ENCODE measurements at regions not wholly inside any gene's neighbourhood (a gene's known extent, or its start where the extent isn't known, plus 50 kb on each side); places are given as distances from the start of the nearest gene placed in this dataset.

DNA sequence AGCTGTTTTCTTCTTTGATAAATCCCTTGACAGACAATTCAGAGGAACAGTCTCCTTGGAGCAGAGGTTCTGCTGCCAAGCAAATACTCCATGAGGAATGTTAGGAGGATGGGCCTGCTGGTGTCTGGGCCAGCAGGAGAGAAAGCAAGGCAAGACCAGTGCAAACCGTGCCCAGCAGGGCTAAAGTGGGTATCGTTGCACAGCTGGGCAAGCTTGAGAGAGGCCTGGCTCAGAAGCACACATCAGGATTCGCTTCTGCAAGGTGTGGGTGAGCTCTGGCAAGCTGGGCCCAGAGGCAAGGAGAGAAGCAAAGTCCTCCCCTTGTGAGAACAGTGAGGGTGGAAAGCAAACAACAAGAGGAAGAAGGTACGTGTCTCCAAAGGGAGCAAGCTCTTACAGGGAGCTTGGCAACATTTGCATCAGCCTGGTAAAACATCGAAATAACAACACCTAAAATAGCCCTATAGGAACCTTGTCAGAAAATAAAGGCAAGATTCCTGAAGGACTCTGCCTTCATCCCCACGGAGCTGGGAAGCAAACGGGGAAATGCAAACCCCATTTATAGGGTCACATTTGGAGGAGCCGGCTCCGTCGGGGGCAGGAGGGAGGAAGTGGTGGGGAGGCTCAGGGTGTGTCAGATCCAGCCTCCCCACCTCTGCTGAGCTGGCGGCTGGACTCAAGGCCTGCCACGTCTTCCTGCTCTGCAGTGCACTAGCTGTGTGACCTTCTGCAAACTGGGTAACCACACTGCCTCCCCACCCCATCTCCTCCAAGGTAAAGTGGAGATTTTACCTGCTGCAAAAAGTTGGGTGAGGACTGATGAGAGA lies 62.3 kb upstream of the HIVEP3 start:
- TF ChIP-seq, protein P1, sequence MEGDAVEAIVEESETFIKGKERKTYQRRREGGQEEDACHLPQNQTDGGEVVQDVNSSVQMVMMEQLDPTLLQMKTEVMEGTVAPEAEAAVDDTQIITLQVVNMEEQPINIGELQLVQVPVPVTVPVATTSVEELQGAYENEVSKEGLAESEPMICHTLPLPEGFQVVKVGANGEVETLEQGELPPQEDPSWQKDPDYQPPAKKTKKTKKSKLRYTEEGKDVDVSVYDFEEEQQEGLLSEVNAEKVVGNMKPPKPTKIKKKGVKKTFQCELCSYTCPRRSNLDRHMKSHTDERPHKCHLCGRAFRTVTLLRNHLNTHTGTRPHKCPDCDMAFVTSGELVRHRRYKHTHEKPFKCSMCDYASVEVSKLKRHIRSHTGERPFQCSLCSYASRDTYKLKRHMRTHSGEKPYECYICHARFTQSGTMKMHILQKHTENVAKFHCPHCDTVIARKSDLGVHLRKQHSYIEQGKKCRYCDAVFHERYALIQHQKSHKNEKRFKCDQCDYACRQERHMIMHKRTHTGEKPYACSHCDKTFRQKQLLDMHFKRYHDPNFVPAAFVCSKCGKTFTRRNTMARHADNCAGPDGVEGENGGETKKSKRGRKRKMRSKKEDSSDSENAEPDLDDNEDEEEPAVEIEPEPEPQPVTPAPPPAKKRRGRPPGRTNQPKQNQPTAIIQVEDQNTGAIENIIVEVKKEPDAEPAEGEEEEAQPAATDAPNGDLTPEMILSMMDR (IDR thresholded peaks at IDR 0.05; ENCODE audit: borderline replicate concordance, extremely low read depth, insufficient read depth) = no peak
- Histone ChIP-seq H3K4me1 (ENCODE audit: control insufficient read depth in 2 of 3, insufficient read depth in 2 of 3, low read depth in 1 of 3, low read length in 3 of 3) (no peaks in the 10 kb centered on the region), H3K36me3 (ENCODE audit: control insufficient read depth in 2 of 3, insufficient read depth in 3 of 3, low read length in 3 of 3) (no peaks in the 10 kb centered on the region), H3K9ac (ENCODE audit: low read length in 3 of 3) (no peak overlapping the region), H3K9me3 (ENCODE audit: control insufficient read depth in 2 of 3, insufficient read depth in 1 of 3, low read length in 3 of 3) (no peaks in the 10 kb centered on the region), H3K27ac (ENCODE audit: low read depth in 2 of 2, low read length in 2 of 2) (no peak overlapping the region), H3K4me3 (ENCODE audit: low read length in 3 of 3) (no peak overlapping the region), H3K27me3 (ENCODE audit: control insufficient read depth, insufficient read depth, low read length) (no peaks in the 10 kb centered on the region)
- FAIRE-seq (no peak), DNase-seq (no peak)
- intact Hi-C loops (cut with DNase I) = no loop called here

DNA sequence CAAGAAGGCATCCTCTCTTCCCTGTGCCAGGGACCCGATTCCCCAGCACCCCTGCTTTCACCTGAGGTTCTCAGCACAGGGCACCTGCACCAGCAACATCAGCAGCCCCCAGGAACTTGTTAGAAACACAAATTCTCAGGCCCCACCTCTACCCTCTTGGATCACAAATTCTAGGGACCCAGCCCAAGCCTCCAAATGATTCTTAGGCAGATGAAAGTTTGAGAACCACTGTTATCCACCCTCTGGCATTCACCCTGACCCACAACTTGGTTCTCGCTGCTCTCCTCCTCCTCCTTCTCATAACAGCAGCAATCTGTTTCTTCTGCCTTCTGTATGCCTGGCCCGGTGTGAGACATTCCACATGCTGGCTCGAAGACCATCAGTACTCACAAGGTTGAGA lies 60.3 kb upstream of the HIVEP3 start:
- TF ChIP-seq, protein P1 (IDR thresholded peaks at IDR 0.05; ENCODE audit: borderline replicate concordance, extremely low read depth, insufficient read depth) = no peak
- Histone ChIP-seq H3K36me3 (ENCODE audit: control insufficient read depth in 2 of 3, insufficient read depth in 3 of 3, low read length in 3 of 3) (no peaks in the 10 kb centered on the region), H3K9me3 (ENCODE audit: control insufficient read depth in 2 of 3, insufficient read depth in 1 of 3, low read length in 3 of 3) (no peaks in the 10 kb centered on the region), H3K4me1 (ENCODE audit: control insufficient read depth in 2 of 3, insufficient read depth in 2 of 3, low read depth in 1 of 3, low read length in 3 of 3) (no peaks in the 10 kb centered on the region), H3K9ac (ENCODE audit: low read length in 3 of 3) (no peak overlapping the region), H3K27me3 (ENCODE audit: control insufficient read depth, insufficient read depth, low read length) (no peaks in the 10 kb centered on the region), H3K4me3 (ENCODE audit: low read length in 3 of 3) (no peak overlapping the region), H3K27ac (ENCODE audit: low read depth in 2 of 2, low read length in 2 of 2) (no peak overlapping the region)
- intact Hi-C loops (cut with DNase I) = no loop called here
- no peak for FAIRE-seq
- no peak for DNase-seq

DNA sequence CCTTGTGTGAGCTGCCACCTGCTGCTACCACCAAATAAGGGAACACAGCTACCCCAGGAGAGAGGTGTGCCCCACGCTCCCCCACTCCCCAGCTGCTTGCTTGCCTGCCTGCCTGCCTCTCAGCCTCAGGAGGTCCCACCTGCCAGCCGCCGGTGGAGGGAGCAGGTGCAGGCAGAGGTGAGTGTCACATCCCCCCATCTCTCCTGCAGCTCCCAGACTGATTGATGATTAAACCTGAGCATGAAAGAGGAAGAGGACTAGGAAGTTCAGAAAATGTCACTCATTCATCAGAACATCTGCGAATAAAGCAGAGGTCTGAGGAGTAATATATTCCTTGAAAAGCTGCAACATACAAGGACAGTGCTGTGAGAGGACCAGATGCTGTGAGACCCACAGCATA lies 58.6 kb upstream of the HIVEP3 start:
- Histone ChIP-seq H3K27ac (ENCODE audit: low read depth in 2 of 2, low read length in 2 of 2) (no peak overlapping the region), H3K36me3 (ENCODE audit: control insufficient read depth in 2 of 3, insufficient read depth in 3 of 3, low read length in 3 of 3) (no peaks in the 10 kb centered on the region), H3K27me3 (ENCODE audit: control insufficient read depth, insufficient read depth, low read length) (no peaks in the 10 kb centered on the region), H3K9me3 (ENCODE audit: control insufficient read depth in 2 of 3, insufficient read depth in 1 of 3, low read length in 3 of 3) (no peaks in the 10 kb centered on the region), H3K4me1 (ENCODE audit: control insufficient read depth in 2 of 3, insufficient read depth in 2 of 3, low read depth in 1 of 3, low read length in 3 of 3) (no peaks in the 10 kb centered on the region), H3K9ac (ENCODE audit: low read length in 3 of 3) (no peak overlapping the region), H3K4me3 (ENCODE audit: low read length in 3 of 3) (no peak overlapping the region)
- no peak for FAIRE-seq
- TF ChIP-seq, protein P1 (IDR thresholded peaks at IDR 0.05; ENCODE audit: borderline replicate concordance, extremely low read depth, insufficient read depth) = no peak
- intact Hi-C loops (cut with DNase I) = no loop called here
- peak in 1 of 5 donors; percentile 19 for DNase-seq

Data from kidney (tissue), 13 donors.